GM19395 (cell line): ENCODE measurements at regions not wholly inside any gene's neighbourhood (a gene's known extent, or its start where the extent isn't known, plus 50 kb on each side); places are given as distances from the start of the nearest gene placed in this dataset.
"Not testable (repeated sequence)": the region's sequence is repeated elsewhere in the genome, so short reads cannot be mapped to it uniquely, and the experiment has no call there.

Source experiments
- ATAC-seq: cut with Tn5 transposase; IDR thresholded peaks from one replicate; pipeline ENCODE4 v1.9.1; 2021; ENCODE audit warnings: mild to moderate bottlenecking, moderate library complexity; ENCODE audit not compliant: unreplicated experiment

- no peak for ATAC-seq
Observed at GRCh38 chr2:219726916-219727315, 99.5 kb downstream of the SLC4A3 start.

GRCh38 chr2:219727771-219728429, 100.5 kb downstream of the SLC4A3 start:
- no peak for ATAC-seq

GRCh38 chr2:219728991-219729487, 101.6 kb downstream of the SLC4A3 start:
- ATAC-seq = no peak

- no peak for ATAC-seq
Observed at GRCh38 chr2:219731173-219731572, 103.7 kb downstream of the SLC4A3 start.

- ATAC-seq = no peak
Observed at GRCh38 chr2:219733106-219733505, 105.7 kb downstream of the SLC4A3 start.

- no peak for ATAC-seq
Observed at GRCh38 chr2:219733746-219734145, 106.3 kb downstream of the SLC4A3 start.

GRCh38 chr2:219736209-219736608, 108.8 kb downstream of the SLC4A3 start:
- ATAC-seq = no peak

GRCh38 chr2:219737270-219737691, 109.9 kb downstream of the SLC4A3 start:
- ATAC-seq = no peak

GRCh38 chr2:219739066-219739465, 111.6 kb downstream of the SLC4A3 start:
- no peak for ATAC-seq

- no peak for ATAC-seq
Observed at GRCh38 chr2:219739866-219740440, 112.5 kb downstream of the SLC4A3 start.

- ATAC-seq = no peak
Observed at GRCh38 chr2:219743548-219743947, 116.1 kb downstream of the SLC4A3 start.

- no peak for ATAC-seq
Observed at GRCh38 chr2:219744066-219744465, 116.6 kb downstream of the SLC4A3 start.

- no peak for ATAC-seq
Observed at GRCh38 chr2:219744600-219744999, 117.2 kb downstream of the SLC4A3 start.

GRCh38 chr2:219747637-219748036, 120.2 kb downstream of the SLC4A3 start:
- no peak for ATAC-seq

GRCh38 chr2:219748671-219749570, 121.5 kb downstream of the SLC4A3 start:
- no peak for ATAC-seq

- not testable (repeated sequence) for ATAC-seq
Observed at GRCh38 chr2:219751121-219751520, 123.7 kb downstream of the SLC4A3 start.

GRCh38 chr2:219752726-219753125, 125.3 kb downstream of the SLC4A3 start:
- no peak for ATAC-seq

GRCh38 chr2:219758907-219759680, 131.7 kb downstream of the SLC4A3 start:
- ATAC-seq = no peak

GRCh38 chr2:219759801-219760200, 132.4 kb downstream of the SLC4A3 start:
- no peak for ATAC-seq

- no peak for ATAC-seq
Observed at GRCh38 chr2:219765231-219765911, 137.9 kb downstream of the SLC4A3 start.
